ENCODE measurements at regions not wholly inside any gene's neighbourhood (a gene's known extent, or its start where the extent isn't known, plus 50 kb on each side); places are given as distances from the start of the nearest gene placed in this dataset.

DNA sequence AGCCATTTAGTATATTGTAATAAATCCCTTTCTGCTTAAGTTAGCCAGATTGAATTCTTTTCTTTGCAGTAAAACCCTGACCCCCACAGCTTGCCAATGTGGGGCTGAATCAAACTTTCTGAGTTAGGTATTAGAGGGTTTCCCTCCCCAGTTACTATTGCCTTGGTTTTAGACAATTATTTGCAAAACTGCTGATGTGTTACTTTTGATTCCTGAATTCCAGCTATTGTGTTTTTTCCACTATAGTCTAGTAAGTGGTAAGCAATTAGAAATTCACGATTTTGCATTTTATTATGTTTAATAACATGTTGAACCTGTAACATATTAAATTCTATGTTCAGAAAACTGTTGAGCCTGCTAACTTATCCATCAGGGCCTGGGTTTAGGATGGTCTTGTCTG, 391.5 kb downstream of the DLEU7 start:
- no peak overlapping the region for H3K4me3 ChIP-seq (replicated peaks; ENCODE audit: low read depth, low read length)
- no peak for TF ChIP-seq CTCF (IDR thresholded peaks at IDR 0.05; ENCODE audit: low read depth, low read length, missing control alignments)
- DNase-seq (ENCODE audit: extremely low read depth, low read depth), result no peak

- TF ChIP-seq CTCF (IDR thresholded peaks at IDR 0.05; ENCODE audit: low read depth, low read length, missing control alignments), result no peak
- no peak overlapping the region for H3K4me3 ChIP-seq (replicated peaks; ENCODE audit: low read depth, low read length)
- no peak for DNase-seq (ENCODE audit: extremely low read depth, low read depth)
Observed at GRCh38 chr13:50452756-50453155, 390.7 kb downstream of the DLEU7 start.

DNA sequence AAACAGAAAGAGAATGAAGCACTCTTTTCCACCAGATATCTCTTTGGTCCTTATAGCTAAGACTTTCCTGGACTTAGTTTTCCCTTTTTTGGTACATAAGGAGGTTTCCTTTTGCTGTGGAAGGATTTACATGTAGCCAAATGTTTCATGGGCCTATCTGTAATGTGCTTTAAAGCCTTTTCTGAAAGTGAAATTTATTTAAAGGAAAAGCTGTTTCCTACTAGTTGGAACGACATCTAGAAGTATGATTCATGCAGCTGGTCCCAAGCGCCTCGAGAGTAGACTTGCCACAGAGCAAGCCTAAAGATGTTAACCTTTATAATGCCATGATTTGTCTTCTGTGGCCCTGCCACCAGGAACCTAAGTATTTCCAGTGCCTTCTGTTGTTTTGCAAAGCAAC, 390.3 kb downstream of the DLEU7 start:
- H3K4me3 ChIP-seq (replicated peaks; ENCODE audit: low read depth, low read length), result no peak overlapping the region
- no peak for TF ChIP-seq CTCF (IDR thresholded peaks at IDR 0.05; ENCODE audit: low read depth, low read length, missing control alignments)
- DNase-seq (ENCODE audit: extremely low read depth, low read depth), result no peak

GRCh38 chr13:50456111-50456510, 387.4 kb downstream of the DLEU7 start:
- DNase-seq (ENCODE audit: extremely low read depth, low read depth), result no peak
- no peak overlapping the region for H3K4me3 ChIP-seq (replicated peaks; ENCODE audit: low read depth, low read length)
- no peak for TF ChIP-seq CTCF (IDR thresholded peaks at IDR 0.05; ENCODE audit: low read depth, low read length, missing control alignments)

- no peak for DNase-seq (ENCODE audit: extremely low read depth, low read depth)
- H3K4me3 ChIP-seq (replicated peaks; ENCODE audit: low read depth, low read length), result no peak overlapping the region
- no peak for TF ChIP-seq CTCF (IDR thresholded peaks at IDR 0.05; ENCODE audit: low read depth, low read length, missing control alignments)
Observed at GRCh38 chr13:50457415-50458393, 385.8 kb downstream of the DLEU7 start.

GRCh38 chr13:50459046-50459445, 384.4 kb downstream of the DLEU7 start:
- DNase-seq (ENCODE audit: extremely low read depth, low read depth), result no peak
- TF ChIP-seq CTCF (IDR thresholded peaks at IDR 0.05; ENCODE audit: low read depth, low read length, missing control alignments), result no peak
- H3K4me3 ChIP-seq (replicated peaks; ENCODE audit: low read depth, low read length), result no peak overlapping the region
